Activated CD4-positive, alpha-beta T cell treated with anti-CD3 and anti-CD28 coated beads, Interleukin-2, amount 50 U/mL, for 24 hours (primary cell): ENCODE measurements at regions not wholly inside any gene's neighbourhood (a gene's known extent, or its start where the extent isn't known, plus 50 kb on each side); places are given as distances from the start of the nearest gene placed in this dataset.
"Not testable (repeated sequence)": the region's sequence is repeated elsewhere in the genome, so short reads cannot be mapped to it uniquely, and the experiment has no call there.

ENCODE experiments used
- DNase-seq, 2 donors: peaks; one replicate each; pipeline ENCODE4 v3.0.0-alpha.2; 2020; ENCODE audit warnings: low read depth in 1 of 2, low spot score in 1 of 2

DNA sequence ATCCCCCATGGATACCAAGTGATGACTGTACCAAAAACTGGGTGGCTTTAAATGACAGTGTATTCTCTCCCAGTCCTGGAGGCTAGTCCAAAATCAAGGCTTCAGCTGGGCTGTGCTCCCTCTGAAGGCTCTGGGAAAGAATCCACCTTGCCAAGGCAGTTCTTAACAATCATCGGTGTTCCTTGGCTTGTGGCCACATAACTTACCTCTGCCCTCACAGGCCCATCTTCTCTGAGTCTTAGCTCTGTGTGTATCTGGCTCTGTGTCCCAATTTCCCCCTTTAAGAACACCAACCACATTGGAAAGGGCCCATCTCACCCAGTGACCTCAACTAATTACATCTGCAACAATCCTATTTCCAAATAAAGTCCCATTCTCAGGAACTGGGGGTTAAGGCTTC, 503.0 kb upstream of the PROK2 start:
- no peak for DNase-seq

DNA sequence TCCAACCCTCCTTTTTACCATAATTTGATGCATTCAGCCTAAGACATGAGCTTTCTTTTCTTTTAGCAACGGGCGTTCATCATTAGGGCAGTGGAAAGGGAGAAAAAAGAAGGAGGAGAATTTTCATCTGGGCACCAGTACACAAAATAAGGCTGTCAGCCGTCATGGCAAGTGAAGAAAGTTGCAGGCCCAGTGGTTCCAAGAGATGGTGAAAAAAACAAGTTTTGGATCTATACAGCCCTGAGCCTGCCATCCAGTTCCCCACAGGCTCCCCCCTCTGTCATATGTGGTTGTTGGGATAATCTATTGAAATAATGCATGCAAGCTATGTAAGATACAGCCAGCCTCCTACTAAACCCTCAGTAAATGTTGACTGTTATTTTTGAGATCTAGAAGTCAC, 500.6 kb upstream of the PROK2 start:
- no peak for DNase-seq

DNA sequence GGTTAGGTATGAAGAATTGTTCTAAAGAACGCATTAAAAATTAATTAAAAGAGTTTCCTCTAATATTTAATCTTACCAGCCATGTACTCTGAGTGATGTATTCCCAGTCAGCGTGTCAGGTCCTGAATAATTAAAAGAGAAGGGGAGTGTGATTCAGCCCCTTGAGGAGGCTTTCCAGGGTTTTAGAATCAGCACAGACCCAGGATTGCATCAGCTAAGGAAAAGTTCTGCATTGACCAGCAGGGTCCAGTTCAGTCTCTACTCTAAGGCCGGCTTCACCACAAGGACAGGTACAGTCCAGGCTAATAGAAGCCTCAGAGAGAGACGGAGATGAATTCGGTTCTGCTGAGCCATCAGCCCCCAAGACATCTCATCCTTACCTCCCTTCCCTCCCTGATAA, 499.5 kb upstream of the PROK2 start:
- DNase-seq = no peak

DNA sequence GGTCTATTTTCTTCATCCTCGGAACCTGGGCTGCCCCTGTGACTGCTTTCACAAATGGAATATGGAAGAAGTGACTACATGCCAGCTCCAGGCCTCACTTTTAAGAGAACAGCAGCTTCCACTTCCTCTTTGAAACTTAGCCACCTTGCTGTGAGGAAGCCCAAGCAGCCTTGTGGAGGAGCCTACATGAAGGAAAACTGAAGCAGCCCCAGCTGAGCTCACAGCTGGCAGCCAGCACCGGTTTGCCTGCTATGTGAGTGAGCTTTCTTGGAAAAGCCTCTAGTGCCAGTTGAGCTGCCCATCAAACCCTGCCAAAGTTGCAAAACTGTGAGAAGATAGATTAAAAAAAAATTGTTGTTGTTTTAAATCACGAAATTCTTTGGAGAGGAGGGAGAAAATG, 498.0 kb upstream of the PROK2 start:
- DNase-seq = no peak

DNA sequence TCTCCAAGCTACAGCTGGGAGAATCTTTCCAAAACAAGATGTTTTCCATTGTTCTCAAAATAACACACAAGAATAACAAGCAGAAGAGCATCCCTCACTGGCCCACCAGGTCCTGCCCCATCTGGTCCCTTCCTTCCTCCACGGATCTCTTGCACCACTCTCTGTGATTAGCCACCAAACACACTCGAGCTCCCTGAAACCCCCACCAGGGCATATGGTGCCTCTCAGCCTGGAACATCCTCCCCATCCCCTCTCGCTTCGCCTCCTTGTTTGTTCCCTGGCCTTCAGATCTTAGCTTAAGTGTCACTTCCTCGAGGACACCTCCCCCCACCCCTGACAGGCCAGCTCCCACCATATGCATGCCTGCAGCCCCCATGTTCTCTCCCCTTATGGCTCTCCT, 496.6 kb upstream of the PROK2 start:
- no peak for DNase-seq

DNA sequence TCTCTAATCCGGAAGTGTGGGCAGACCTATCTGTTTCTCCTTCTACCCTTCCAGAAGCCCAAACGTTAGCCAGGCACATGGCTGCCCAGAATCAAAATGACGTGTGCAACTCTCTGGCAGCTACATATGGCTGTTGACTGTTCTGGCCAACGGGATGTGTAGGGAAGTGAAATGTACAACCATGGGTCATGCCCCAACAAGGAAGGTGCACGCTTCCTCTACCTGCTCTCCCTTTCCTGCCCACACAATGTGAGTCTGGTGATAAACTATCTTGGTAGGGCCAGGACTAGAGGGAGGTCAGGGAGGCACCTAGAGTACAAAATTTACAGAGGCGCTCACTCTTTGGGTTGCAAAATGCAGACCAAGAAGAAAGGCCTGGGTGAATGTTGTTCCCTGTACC, 495.9 kb upstream of the PROK2 start:
- DNase-seq = no peak

DNA sequence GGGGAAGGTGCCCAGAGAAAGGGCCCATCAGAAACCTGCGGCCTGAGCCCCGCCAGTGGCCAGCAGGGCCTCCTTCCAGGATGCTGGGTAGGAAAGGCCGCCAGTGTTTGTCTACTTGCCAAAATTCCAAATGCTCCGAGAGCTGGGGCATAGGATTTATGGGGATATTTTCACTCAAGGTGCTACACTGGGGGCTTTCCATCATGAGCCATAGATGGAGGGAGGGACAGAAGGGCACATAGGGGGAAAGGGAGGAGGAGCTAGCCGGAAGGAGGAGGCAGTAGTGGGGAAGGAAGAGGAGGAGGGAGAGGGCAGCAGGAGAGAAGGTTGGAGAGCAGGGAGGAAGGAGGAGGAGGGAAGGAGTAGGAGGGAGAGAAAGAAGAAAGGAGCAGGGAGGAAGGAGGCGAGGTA, 494.7 kb upstream of the PROK2 start:
- DNase-seq = no peak

DNA sequence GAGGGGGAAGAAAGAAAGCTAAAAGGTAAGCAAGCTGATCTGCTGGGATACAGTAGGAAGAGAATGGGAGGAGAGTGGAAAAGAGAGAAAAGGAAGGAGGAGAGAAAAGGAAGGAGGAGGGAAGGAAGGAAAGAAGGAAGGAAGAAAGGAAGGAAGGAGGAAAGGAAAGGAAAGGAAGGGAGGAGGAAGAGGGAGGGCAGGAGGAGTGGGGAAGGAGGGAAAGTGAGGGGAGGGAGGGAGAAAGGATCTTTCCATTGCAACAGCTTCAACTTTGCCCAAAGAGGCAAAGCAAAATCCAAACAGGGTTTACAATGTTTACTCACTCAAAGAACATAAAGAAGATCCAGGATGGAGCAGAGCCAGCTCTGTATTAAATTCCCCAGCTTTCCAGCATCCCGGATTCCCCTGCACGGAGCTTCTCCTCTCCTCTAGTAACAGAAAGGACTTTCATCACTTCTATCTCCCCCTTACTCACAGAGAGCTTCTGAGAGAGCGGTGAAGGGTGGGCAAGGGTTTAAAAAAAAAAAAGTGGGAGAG, 494.2 kb upstream of the PROK2 start:
- no peak for DNase-seq

DNA sequence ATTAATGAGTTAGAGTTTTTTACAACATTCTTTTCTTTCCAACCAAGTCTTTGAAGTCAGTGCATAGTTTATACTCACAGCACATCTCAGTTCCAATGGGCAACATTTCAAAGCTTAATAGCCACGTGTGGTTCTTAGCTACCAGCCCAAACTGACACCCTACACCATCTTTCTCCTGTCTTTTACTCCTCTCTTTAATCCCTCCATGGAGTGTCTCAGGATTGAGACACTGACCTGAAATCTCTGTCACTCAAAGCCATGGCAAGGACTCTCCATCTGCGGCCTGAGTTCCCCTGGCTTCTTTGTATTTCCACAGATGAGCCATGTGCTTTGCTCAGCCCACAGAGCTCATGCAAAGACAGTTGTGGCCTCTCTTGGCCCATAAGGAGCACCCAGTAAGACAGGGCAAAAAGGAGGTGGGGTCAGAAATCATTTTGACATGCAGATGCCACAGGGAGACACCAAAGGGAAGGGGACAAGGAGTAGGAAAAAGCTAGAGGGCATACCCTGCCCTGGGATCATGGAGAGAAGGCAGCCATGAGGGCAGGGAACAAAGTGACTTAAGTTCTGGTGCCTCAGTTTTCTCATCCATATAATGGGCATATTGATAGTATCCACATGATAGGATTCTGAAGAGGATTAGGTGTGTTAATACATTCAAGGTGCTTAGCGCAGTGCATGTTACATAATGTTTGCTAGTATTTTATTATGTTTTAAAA, 493.6 kb upstream of the PROK2 start:
- no peak for DNase-seq

DNA sequence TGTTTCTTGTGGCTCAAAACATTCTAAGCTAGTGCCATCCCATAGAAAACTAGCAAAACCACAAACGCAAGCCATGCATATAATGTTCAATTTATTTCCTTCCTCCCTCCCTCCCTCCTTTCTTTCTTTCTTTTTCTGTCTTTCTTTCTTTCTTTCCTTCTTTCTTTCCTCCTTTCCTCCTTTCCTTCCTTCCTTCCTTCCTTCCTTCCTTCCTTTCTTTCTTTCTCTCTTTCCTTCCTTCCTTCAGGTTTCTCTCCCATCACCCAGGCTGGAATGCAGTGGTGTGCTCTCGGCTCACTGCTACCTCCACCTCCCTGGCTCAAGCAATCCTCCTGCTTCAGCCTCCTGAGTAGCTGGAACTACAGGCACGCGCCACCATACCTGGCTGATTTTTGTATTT, 492.8 kb upstream of the PROK2 start:
- DNase-seq = no peak

DNA sequence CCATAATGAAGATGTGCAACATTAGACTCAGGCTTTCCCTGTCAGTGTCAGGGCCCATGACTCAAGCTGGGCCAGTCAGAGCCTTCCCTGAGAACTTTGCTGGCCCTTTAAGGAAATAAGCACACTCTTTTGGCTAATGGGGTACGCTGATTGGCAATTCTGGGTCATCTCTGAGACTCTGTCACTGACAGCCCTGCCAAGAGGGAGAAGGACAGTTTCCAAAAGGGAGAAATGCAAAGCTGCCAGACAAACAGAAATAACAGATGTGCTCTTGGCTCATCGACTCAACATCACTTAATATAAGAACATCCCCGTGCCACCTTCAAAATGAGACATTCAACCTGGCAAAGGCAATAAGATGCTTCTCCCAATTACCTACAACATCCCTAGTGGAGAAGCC, 491.9 kb upstream of the PROK2 start:
- no peak for DNase-seq

DNA sequence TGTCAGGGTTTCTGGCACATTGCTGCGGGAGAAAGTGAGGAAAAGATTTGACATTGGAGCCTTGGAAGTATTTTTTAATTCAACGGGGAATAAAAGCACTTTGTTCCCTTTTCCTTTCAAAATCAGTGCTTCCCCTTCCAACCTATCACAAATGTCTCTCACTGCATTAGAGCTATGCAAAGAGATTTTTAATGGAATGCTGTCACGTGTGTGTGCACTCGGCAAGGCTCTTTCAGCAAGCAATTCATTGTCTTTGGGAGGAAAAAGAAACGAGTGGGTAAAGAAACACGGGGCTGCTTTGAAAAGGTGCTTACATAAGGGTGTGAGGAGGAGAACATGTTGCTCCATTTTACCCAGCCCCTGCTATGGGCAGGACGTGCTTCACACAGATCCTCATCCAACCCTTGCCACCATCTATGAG, 490.4 kb upstream of the PROK2 start:
- DNase-seq = no peak

DNA sequence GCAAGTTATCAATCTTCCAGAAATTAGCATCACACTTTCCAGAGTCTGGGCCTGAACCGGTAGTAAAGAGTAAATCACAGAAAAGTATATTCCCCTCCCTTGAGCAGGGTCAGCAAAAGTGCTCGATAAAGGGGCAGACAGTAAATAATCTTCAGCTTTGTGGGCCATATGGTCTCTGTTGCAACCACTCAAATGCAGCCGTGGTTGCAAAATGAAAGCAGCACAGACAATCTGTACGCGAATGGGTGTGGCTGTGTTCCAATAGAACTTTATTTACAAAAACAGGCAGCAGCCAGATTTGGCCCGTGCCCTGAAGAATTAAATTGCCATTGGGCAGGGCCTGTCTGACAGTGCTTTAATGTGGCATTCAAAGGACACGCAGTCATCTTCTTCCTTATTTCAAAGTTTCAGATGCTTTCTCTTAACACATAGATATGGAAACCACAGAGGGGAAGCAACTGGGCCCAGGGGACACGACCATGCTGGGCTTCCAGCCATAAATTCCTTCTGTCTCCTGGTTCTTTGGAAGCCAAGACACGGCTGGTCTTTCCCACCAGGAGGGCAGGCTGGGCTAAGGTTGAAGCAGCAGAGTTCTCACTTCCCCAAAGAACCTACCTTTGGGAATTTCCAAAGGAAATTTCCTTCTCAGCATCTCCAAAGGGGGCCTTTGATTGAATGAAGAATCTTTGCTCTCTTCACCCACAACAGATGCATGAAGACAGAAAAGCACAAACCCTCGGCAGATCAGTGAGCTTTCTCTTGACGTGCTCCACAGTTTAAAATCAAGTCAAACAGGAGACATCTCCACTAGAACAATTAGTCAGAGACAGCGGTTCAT, 489.8 kb upstream of the PROK2 start:
- DNase-seq = no peak

DNA sequence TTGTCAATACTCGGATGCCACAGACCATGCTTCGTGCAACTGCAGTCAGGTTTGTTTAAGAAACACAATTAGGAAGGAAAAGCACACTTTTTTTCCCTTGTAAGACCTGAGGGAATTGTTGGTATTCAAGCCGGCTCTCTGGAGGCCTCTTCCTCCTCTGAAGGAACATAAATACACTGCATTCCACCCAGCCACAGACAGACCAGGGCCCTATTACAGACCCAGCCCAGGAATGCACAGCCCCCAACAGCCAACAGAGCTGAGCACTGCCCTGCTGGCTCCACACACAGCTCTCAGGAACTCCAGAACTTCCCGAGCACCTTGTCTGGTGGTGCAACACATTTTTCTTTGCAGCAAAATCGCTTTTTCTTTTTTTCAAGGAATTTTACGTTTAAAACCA, 488.7 kb upstream of the PROK2 start:
- no peak for DNase-seq

DNA sequence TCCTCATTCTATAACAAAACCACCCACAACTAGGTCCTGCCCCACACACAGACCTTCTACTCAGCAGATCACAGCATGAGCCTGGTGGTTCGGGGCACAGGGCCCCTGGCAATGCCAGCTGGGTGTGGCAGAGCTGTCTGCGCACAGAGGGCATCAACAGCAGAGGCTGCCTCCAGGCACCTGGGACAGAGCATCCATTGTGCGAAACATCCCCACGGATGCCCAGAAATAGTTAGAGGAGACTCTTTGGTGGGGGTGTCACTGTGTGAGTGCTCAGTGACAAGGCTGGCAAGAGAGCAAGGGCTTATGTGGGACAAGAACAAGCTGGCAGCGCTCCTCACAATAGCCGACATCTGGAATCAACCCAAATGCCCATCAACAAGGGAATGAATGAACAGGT, 487.4 kb upstream of the PROK2 start:
- no peak for DNase-seq

DNA sequence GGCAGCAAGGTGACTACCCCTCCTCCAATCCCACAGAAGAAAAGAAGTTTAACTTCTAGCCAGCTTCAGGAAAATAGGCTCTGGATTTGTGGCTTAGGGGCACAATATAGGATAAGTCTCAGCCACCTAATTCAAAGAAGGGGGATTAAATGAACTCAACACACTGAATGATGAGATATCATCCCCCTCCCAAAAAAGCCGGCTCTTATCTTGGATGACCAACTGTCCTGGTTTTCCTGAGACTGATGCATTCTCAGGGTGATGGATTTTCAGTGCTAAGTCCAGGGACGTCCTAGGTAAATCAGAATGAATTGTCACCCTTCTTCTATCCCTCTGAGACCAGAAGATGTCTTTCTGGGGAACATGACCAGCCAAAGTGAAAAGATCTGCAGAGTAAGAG, 487.0 kb upstream of the PROK2 start:
- no peak for DNase-seq

DNA sequence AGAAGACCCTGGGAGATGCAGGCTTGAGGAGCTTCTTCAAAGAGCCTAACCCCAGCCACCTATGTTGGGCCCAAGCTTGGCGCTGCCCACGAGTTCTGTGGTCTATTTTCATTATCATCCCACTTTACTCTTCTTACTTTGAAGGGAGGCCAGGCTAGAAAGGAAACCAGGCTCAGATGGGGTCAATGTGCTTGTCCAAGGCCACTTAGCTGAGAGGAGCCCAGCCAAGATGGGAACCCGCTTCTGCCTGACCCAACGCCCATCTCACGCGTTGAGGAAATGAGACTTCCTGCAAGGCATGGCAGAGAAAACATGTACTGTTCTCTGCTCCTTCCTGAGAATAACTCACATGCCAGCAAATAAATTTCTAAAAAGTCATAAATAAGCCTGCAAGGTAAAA, 486.3 kb upstream of the PROK2 start:
- DNase-seq = no peak

DNA sequence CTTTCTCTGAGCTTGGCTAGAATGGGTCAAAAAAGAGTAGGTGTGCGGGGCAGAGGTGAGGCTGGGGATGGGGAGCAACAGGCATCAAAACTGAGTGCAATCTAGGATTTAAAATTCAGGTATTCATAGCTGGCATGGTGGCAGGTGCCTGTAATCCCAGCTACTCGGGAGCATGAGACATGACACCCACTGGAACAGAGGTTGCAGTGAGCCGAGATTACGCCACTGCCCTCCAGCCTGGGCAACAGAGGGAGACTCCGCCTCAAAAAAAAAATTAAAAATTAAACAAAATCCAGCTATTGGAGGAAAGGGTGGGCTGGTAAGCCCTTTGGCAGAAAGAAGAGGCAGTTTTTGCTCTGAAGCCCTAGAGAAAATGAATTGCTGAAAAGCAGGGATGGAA, 485.8 kb upstream of the PROK2 start:
- DNase-seq = no peak

DNA sequence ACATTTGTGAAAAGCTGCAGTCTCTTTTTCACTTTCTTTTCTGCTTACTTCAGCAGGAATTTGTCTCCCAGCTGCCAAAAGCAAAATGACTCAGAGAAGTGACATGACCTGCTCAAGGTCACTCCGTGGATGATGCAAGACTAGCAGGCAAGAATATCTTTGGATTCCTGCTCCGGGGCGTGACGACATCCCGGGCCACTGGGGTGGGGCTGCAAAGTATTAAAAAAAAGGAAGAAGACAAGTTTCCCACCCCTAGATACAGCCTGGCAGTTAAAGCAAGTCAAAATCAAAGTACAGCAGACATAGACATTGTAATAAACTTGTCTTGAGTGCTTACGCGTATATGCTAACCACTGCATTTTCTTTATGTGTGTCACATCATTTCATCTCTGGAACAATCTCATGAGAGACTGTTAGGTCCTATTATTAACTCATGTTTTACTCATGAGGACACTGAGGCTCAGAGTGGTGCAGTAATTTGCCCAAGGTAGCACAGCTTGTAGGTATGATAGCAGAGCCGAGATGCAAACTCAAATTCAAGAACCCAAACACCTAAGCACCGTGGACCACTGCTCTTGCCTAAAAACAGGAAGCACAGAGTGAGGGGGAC, 485.2 kb upstream of the PROK2 start:
- DNase-seq = no peak

DNA sequence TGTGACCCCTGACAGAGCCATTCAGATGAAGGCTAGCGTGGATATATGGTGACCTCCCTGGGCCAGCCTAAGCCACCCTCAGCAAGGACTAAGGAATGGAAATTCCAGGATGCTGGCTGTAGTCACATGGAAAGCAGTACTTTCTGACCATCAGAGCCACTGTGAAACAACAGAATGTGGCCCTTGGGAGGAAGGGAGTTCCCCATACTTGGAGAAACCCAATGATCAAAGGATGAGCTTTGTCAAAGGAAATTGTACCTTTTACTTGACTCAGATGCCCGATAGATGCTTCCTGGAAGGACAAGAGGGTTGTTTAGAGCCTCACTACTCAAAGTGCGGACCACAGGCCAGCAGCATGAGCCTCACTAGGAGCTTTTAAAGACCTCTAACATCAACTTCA, 484.5 kb upstream of the PROK2 start:
- DNase-seq = no peak

DNA sequence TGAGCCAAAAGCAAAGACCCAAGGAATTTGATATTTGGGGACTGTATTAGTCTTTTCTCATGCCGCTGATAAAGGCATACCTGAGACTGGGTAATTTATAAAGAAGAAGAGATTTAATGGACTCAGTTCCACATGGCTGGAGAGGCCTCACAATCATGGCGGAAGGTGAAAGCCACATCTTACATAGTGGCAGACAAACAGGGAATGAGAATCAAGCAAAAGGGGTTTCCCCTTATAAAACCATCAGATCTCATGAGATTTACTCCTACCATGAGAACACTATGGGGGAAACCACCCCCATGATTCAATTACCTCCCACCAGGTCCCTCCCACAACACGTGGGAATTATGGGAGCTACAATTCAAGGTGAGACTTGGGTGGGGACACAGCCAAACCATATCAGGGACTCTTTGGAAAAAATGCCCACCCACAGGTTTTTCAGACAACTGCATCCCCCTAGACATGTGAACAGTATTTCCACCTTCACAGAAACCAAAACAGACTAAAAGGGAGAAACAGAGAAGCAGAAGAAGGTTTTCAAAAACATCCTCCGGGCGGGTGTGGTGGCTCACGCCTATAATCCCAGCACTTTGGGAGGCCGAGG, 482.1 kb upstream of the PROK2 start:
- not testable (repeated sequence) for DNase-seq

DNA sequence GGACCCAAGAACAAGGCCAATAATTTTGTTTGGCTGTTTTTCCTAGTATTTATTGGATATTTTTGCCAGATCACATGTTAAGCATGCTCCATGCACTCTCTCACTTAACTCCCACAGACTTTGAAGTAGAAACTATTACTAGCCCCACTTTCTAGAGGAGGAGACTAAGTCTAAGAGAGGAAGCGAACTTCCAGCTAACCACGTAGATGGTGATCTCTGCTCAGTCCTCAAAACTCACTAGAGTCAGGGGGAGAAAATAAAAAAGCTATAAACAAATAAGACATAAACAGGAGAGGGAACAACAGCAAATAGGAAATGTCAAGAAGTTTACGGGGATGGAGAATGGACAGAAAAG, 481.0 kb upstream of the PROK2 start:
- no peak for DNase-seq
